ENCODE measurements at regions not wholly inside any gene's neighbourhood (a gene's known extent, or its start where the extent isn't known, plus 50 kb on each side); places are given as distances from the start of the nearest gene placed in this dataset.

- TF ChIP-seq EP300 (IDR thresholded peaks at IDR 0.05) (no peak), CTCF (IDR thresholded peaks at IDR 0.05) (no peak), POLR2A (IDR thresholded peaks at IDR 0.05) (no peak), POLR2AphosphoS5 (IDR thresholded peaks at IDR 0.05) (no peak)
Measured at GRCh38 chr4:57550198-57550597, 440.0 kb upstream of the IGFBP7 start.

All from suprapubic skin (tissue), 4 donors.